SK-N-SH treated with all-trans-retinoic acid at 6 μM for 48 hours (cell line): ENCODE measurements at regions not wholly inside any gene's neighbourhood (a gene's known extent, or its start where the extent isn't known, plus 50 kb on each side); places are given as distances from the start of the nearest gene placed in this dataset.

ENCODE experiments used
- ATAC-seq: fragments of 200-7000 bp; cut with Tn5 transposase; 3 replicates; pipeline ENCODE4 v1.9.1; 2020; ENCODE audit warnings: mild to moderate bottlenecking, moderate library complexity
- BACH2 ChIP-seq: fragments of 250-450 bp; sonication (Bioruptor Pico); IDR thresholded peaks from 2 replicates; pipeline ENCODE4 v1.9.0; 2021; ENCODE audit warnings: mild to moderate bottlenecking, borderline replicate concordance
- CSRNP3 ChIP-seq: fragments of 250-450 bp; sonication (Bioruptor Pico); IDR thresholded peaks from 2 replicates; pipeline ENCODE4 v1.5.1; 2021; ENCODE audit warnings: mild to moderate bottlenecking, moderate library complexity
- ESRRG ChIP-seq: fragments of 250-450 bp; sonication (Bioruptor Pico); IDR thresholded peaks from 2 replicates; pipeline ENCODE4 v1.6.1; 2021; ENCODE audit warnings: mild to moderate bottlenecking
- GLIS3 ChIP-seq: fragments of 250-450 bp; sonication (Bioruptor Pico); IDR thresholded peaks from 2 replicates; pipeline ENCODE4 v1.5.0; 2020; ENCODE audit warnings: mild to moderate bottlenecking, moderate library complexity
- ISL1 ChIP-seq: fragments of 250-450 bp; sonication (Bioruptor Pico); IDR thresholded peaks from 2 replicates; pipeline ENCODE4 v2.1.2; 2022; ENCODE audit warnings: mild to moderate bottlenecking, moderate library complexity
- OSR1 ChIP-seq: fragments of 250-450 bp; sonication (Bioruptor Pico); IDR thresholded peaks from 2 replicates; pipeline ENCODE4 v1.8.0; 2022; ENCODE audit warnings: moderate library complexity, mild to moderate bottlenecking, inconsistent platforms
- PPARA ChIP-seq: fragments of 250-450 bp; sonication (Bioruptor Pico); IDR thresholded peaks from 2 replicates; pipeline ENCODE4 v1.5.0; 2020; ENCODE audit warnings: mild to moderate bottlenecking, borderline replicate concordance
- RARB ChIP-seq: fragments of 250-450 bp; sonication (Bioruptor Pico); IDR thresholded peaks from 2 replicates; pipeline ENCODE4 v1.8.0; 2021; ENCODE audit warnings: mild to moderate bottlenecking, moderate library complexity
- SNAI2 ChIP-seq: fragments of 250-450 bp; sonication (Bioruptor Pico); IDR thresholded peaks from 2 replicates; pipeline ENCODE4 v1.5.0; 2020; ENCODE audit warnings: mild to moderate bottlenecking, moderate library complexity
- TCF4 ChIP-seq: fragments of 250-450 bp; sonication (Bioruptor Pico); IDR thresholded peaks from 2 replicates; pipeline ENCODE4 v1.8.0; 2021; ENCODE audit warnings: mild to moderate bottlenecking, moderate library complexity, borderline replicate concordance
- TOX ChIP-seq: fragments of 250-450 bp; sonication (Bioruptor Pico); IDR thresholded peaks from 2 replicates; pipeline ENCODE4 v1.8.0; 2021; ENCODE audit warnings: mild to moderate bottlenecking, moderate library complexity, borderline replicate concordance
- ZC3H10 ChIP-seq: fragments of 250-450 bp; sonication (Bioruptor Pico); IDR thresholded peaks from 2 replicates; pipeline ENCODE4 v1.5.1; 2021; ENCODE audit warnings: mild to moderate bottlenecking, moderate library complexity
- ZFP3 ChIP-seq: fragments of 250-450 bp; sonication (Bioruptor Pico); IDR thresholded peaks from 2 replicates; pipeline ENCODE4 v1.5.0; 2020; ENCODE audit warnings: mild to moderate bottlenecking, moderate library complexity
- ZFP30 ChIP-seq: fragments of 450-650 bp; formaldehyde crosslinking; IDR thresholded peaks from 2 replicates; pipeline ENCODE4 v1.5.0; 2022; ENCODE audit warnings: mild to moderate bottlenecking, moderate library complexity
- ZNF565 ChIP-seq: fragments of 450-650 bp; formaldehyde crosslinking; conservative IDR thresholded peaks from 2 replicates; pipeline ENCODE4 v1.5.0; 2020; ENCODE audit warnings: low read depth, mild to moderate bottlenecking, moderate library complexity
- ZNF70 ChIP-seq: fragments of 450-650 bp; formaldehyde crosslinking; IDR thresholded peaks from 2 replicates; pipeline ENCODE4 v1.5.0; 2020; ENCODE audit warnings: mild to moderate bottlenecking, moderate library complexity
- ZNF8 ChIP-seq: fragments of 450-650 bp; formaldehyde crosslinking; IDR thresholded peaks from 2 replicates; pipeline ENCODE4 v1.5.0; 2020; ENCODE audit warnings: mild to moderate bottlenecking, moderate library complexity
- TF ChIP-seq, protein P1 (sequence below): fragments of 250-450 bp; sonication (Bioruptor Pico); IDR thresholded peaks from 2 replicates; pipeline ENCODE4 v1.5.0; 2020; ENCODE audit warnings: mild to moderate bottlenecking, moderate library complexity
- TF ChIP-seq, protein P2 (sequence below): fragments of 250-450 bp; sonication (Bioruptor Pico); IDR thresholded peaks from 2 replicates; pipeline ENCODE4 v1.8.0; 2020; ENCODE audit warnings: mild to moderate bottlenecking, moderate library complexity, borderline replicate concordance
- TF ChIP-seq, protein P3 (sequence below): fragments of 250-450 bp; sonication (Bioruptor Pico); IDR thresholded peaks from 2 replicates; pipeline ENCODE4 v1.5.1; 2020; ENCODE audit warnings: low read depth, mild to moderate bottlenecking, moderate library complexity
- TF ChIP-seq, protein P4 (sequence below): fragments of 250-450 bp; sonication (Bioruptor Pico); IDR thresholded peaks from 2 replicates; pipeline ENCODE4 v1.8.0; 2021; ENCODE audit warnings: low read depth, mild to moderate bottlenecking, moderate library complexity, borderline replicate concordance

- no peak for TF ChIP-seq ZFP3 (CRISPR knock-in tag)
- no peak for TF ChIP-seq ZC3H10 (CRISPR knock-in tag)
- TF ChIP-seq, protein P1, sequence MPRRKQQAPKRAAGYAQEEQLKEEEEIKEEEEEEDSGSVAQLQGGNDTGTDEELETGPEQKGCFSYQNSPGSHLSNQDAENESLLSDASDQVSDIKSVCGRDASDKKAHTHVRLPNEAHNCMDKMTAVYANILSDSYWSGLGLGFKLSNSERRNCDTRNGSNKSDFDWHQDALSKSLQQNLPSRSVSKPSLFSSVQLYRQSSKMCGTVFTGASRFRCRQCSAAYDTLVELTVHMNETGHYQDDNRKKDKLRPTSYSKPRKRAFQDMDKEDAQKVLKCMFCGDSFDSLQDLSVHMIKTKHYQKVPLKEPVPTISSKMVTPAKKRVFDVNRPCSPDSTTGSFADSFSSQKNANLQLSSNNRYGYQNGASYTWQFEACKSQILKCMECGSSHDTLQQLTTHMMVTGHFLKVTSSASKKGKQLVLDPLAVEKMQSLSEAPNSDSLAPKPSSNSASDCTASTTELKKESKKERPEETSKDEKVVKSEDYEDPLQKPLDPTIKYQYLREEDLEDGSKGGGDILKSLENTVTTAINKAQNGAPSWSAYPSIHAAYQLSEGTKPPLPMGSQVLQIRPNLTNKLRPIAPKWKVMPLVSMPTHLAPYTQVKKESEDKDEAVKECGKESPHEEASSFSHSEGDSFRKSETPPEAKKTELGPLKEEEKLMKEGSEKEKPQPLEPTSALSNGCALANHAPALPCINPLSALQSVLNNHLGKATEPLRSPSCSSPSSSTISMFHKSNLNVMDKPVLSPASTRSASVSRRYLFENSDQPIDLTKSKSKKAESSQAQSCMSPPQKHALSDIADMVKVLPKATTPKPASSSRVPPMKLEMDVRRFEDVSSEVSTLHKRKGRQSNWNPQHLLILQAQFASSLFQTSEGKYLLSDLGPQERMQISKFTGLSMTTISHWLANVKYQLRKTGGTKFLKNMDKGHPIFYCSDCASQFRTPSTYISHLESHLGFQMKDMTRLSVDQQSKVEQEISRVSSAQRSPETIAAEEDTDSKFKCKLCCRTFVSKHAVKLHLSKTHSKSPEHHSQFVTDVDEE = peak; percentile 94
- no peak for TF ChIP-seq OSR1 (CRISPR knock-in tag)
- no peak for TF ChIP-seq GLIS3 (CRISPR knock-in tag)
- no peak for TF ChIP-seq ZNF565 (CRISPR knock-in tag)
- peak; percentile 89 for TF ChIP-seq TCF4
- TF ChIP-seq, protein P2, sequence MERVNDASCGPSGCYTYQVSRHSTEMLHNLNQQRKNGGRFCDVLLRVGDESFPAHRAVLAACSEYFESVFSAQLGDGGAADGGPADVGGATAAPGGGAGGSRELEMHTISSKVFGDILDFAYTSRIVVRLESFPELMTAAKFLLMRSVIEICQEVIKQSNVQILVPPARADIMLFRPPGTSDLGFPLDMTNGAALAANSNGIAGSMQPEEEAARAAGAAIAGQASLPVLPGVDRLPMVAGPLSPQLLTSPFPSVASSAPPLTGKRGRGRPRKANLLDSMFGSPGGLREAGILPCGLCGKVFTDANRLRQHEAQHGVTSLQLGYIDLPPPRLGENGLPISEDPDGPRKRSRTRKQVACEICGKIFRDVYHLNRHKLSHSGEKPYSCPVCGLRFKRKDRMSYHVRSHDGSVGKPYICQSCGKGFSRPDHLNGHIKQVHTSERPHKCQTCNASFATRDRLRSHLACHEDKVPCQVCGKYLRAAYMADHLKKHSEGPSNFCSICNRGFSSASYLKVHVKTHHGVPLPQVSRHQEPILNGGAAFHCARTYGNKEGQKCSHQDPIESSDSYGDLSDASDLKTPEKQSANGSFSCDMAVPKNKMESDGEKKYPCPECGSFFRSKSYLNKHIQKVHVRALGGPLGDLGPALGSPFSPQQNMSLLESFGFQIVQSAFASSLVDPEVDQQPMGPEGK = no peak
- no peak for TF ChIP-seq BACH2 (CRISPR knock-in tag)
- peak; percentile 50 for TF ChIP-seq ISL1
- TF ChIP-seq SNAI2 = no peak
- TF ChIP-seq RARB (CRISPR knock-in tag) = no peak
- TF ChIP-seq ZNF70 = no peak
- no peak for TF ChIP-seq CSRNP3 (CRISPR knock-in tag)
- TF ChIP-seq ZFP30 = no peak
- ATAC-seq = peak; percentile 57
Measured at GRCh38 chr6:112690497-112691202, 343.5 kb downstream of the RFPL4B start.

GRCh38 chr6:112691289-112691688 lies 344.2 kb downstream of the RFPL4B start:
- TF ChIP-seq ISL1 (peak; percentile 54), ZNF70 (no peak), TCF4 (no peak), ZNF8 (CRISPR knock-in tag) (no peak), ZFP3 (CRISPR knock-in tag) (no peak)
- TF ChIP-seq, protein P3, sequence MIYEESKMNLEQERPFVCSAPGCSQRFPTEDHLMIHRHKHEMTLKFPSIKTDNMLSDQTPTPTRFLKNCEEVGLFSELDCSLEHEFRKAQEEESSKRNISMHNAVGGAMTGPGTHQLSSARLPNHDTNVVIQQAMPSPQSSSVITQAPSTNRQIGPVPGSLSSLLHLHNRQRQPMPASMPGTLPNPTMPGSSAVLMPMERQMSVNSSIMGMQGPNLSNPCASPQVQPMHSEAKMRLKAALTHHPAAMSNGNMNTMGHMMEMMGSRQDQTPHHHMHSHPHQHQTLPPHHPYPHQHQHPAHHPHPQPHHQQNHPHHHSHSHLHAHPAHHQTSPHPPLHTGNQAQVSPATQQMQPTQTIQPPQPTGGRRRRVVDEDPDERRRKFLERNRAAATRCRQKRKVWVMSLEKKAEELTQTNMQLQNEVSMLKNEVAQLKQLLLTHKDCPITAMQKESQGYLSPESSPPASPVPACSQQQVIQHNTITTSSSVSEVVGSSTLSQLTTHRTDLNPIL (CRISPR knock-in tag) = no peak
- ATAC-seq = peak; percentile 94

DNA sequence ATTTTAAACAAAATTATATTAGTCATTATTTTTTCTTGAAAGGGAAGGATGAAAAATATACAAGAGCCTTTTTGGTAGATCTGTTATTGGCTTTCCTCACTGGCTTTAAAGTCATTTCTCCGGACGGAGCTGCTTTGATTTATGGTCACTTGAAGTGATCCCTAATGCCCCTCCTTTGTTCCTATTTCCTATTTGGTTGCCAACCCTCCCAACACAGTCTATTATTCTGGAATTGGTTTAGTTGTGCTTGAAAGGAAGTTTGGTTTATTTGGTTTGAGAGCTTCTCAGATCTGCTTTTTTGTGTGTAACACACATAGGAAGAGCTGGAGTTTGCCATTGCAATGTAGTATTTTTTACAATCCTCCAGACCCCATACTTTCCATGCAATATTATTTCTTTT lies 347.9 kb downstream of the RFPL4B start:
- ATAC-seq = no peak
- TF ChIP-seq ZNF565 (CRISPR knock-in tag) = no peak
- TF ChIP-seq, protein P1 = no peak
- TF ChIP-seq TOX (CRISPR knock-in tag) = no peak
- no peak for TF ChIP-seq PPARA (CRISPR knock-in tag)
- TF ChIP-seq BACH2 (CRISPR knock-in tag) = no peak
- TF ChIP-seq ISL1 = no peak
- TF ChIP-seq GLIS3 (CRISPR knock-in tag) = no peak
- no peak for TF ChIP-seq ZC3H10 (CRISPR knock-in tag)
- no peak for TF ChIP-seq ZNF8 (CRISPR knock-in tag)
- no peak for TF ChIP-seq ESRRG (CRISPR knock-in tag)
- TF ChIP-seq, protein P3 (CRISPR knock-in tag) = no peak
- TF ChIP-seq ZFP3 (CRISPR knock-in tag) = no peak
- TF ChIP-seq, protein P4, sequence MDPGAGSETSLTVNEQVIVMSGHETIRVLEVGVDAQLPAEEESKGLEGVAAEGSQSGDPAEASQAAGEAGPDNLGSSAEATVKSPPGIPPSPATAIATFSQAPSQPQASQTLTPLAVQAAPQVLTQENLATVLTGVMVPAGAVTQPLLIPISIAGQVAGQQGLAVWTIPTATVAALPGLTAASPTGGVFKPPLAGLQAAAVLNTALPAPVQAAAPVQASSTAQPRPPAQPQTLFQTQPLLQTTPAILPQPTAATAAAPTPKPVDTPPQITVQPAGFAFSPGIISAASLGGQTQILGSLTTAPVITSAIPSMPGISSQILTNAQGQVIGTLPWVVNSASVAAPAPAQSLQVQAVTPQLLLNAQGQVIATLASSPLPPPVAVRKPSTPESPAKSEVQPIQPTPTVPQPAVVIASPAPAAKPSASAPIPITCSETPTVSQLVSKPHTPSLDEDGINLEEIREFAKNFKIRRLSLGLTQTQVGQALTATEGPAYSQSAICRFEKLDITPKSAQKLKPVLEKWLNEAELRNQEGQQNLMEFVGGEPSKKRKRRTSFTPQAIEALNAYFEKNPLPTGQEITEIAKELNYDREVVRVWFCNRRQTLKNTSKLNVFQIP (CRISPR knock-in tag) = no peak
